ENCODE measurements at regions not wholly inside any gene's neighbourhood (a gene's known extent, or its start where the extent isn't known, plus 50 kb on each side); places are given as distances from the start of the nearest gene placed in this dataset.
"Not testable (repeated sequence)": the region's sequence is repeated elsewhere in the genome, so short reads cannot be mapped to it uniquely, and the experiment has no call there.

- DNase-seq (ENCODE audit: low spot score) = no peak
These were observed 820.6 kb upstream of the PIK3C3 start for GRCh38 chr18:41134426-41134825.

GRCh38 chr18:41131050-41131449 lies 824.0 kb upstream of the PIK3C3 start:
- DNase-seq (ENCODE audit: low spot score) = no peak

- DNase-seq (ENCODE audit: low spot score) = no peak
These were observed 826.5 kb upstream of the PIK3C3 start for GRCh38 chr18:41128545-41128944.

GRCh38 chr18:41128126-41128525 lies 826.9 kb upstream of the PIK3C3 start:
- no peak for DNase-seq (ENCODE audit: low spot score)

- no peak for DNase-seq (ENCODE audit: low spot score)
These were observed 828.3 kb upstream of the PIK3C3 start for GRCh38 chr18:41126541-41127235.

GRCh38 chr18:41121116-41121826 lies 833.8 kb upstream of the PIK3C3 start:
- DNase-seq (ENCODE audit: low spot score) = no peak

- no peak for DNase-seq (ENCODE audit: low spot score)
These were observed 836.0 kb upstream of the PIK3C3 start for GRCh38 chr18:41119031-41119430.

GRCh38 chr18:41113885-41114482 lies 841.0 kb upstream of the PIK3C3 start:
- no peak for DNase-seq (ENCODE audit: low spot score)

GRCh38 chr18:41099451-41099850 lies 855.6 kb upstream of the PIK3C3 start:
- no peak for DNase-seq (ENCODE audit: low spot score)

- DNase-seq (ENCODE audit: low spot score) = no peak
These were observed 858.5 kb upstream of the PIK3C3 start for GRCh38 chr18:41096504-41096903.

GRCh38 chr18:41077076-41077475 lies 878.0 kb upstream of the PIK3C3 start:
- no peak for DNase-seq (ENCODE audit: low spot score)

- DNase-seq (ENCODE audit: low spot score) = no peak
These were observed 879.8 kb upstream of the PIK3C3 start for GRCh38 chr18:41075212-41075611.

- DNase-seq (ENCODE audit: low spot score) = no peak
These were observed 881.6 kb upstream of the PIK3C3 start for GRCh38 chr18:41073372-41073954.

- DNase-seq (ENCODE audit: low spot score) = no peak
These were observed 882.1 kb upstream of the PIK3C3 start for GRCh38 chr18:41072946-41073345.

GRCh38 chr18:41071826-41072225 lies 883.2 kb upstream of the PIK3C3 start:
- DNase-seq (ENCODE audit: low spot score) = no peak

- no peak for DNase-seq (ENCODE audit: low spot score)
These were observed 885.9 kb upstream of the PIK3C3 start for GRCh38 chr18:41069167-41069566.

- DNase-seq (ENCODE audit: low spot score) = no peak
These were observed 890.1 kb upstream of the PIK3C3 start for GRCh38 chr18:41064916-41065315.

- DNase-seq (ENCODE audit: low spot score) = no peak
These were observed 894.1 kb upstream of the PIK3C3 start for GRCh38 chr18:41060967-41061366.

- no peak for DNase-seq (ENCODE audit: low spot score)
These were observed 896.0 kb upstream of the PIK3C3 start for GRCh38 chr18:41059126-41059415.

- DNase-seq (ENCODE audit: low spot score) = no peak
These were observed 896.5 kb upstream of the PIK3C3 start for GRCh38 chr18:41058351-41059125.

GRCh38 chr18:41052625-41053024 lies 902.4 kb upstream of the PIK3C3 start:
- no peak for DNase-seq (ENCODE audit: low spot score)

GRCh38 chr18:41046250-41046649 lies 908.8 kb upstream of the PIK3C3 start:
- DNase-seq (ENCODE audit: low spot score) = not testable (repeated sequence)

All from CD4-positive, alpha-beta T cell treated with Interleukin-15 for 4 hours (primary cell).